Neural crest cell (in vitro differentiated cells): ENCODE measurements at regions not wholly inside any gene's neighbourhood (a gene's known extent, or its start where the extent isn't known, plus 50 kb on each side); places are given as distances from the start of the nearest gene placed in this dataset.
"Not testable (repeated sequence)": the region's sequence is repeated elsewhere in the genome, so short reads cannot be mapped to it uniquely, and the experiment has no call there.

Experiments used
- DNase-seq: peaks from one replicate; pipeline ENCODE4 v3.0.0; 2021; ENCODE audit warnings: low read depth, mixed read lengths, low spot score
- H3K27ac Mint-ChIP-seq: one replicate; pipeline ENCODE4 v1.8.0; 2021; ENCODE audit warnings: mild to moderate bottlenecking, mixed read lengths; ENCODE audit not compliant: unreplicated experiment
- H3K27me3 Mint-ChIP-seq: 2 replicates; pipeline ENCODE4 v1.8.0; 2021; ENCODE audit warnings: low read depth, mild to moderate bottlenecking, mixed read lengths
- H3K36me3 Mint-ChIP-seq: 2 replicates; pipeline ENCODE4 v1.8.0; 2021; ENCODE audit warnings: low read depth, mild to moderate bottlenecking, mixed read lengths
- H3K4me1 Mint-ChIP-seq: 2 replicates; pipeline ENCODE4 v1.8.0; 2021; ENCODE audit warnings: mixed read lengths
- H3K4me3 Mint-ChIP-seq: one replicate; pipeline ENCODE4 v1.8.0; 2021; ENCODE audit warnings: mild to moderate bottlenecking, mixed read lengths
- H3K9me3 Mint-ChIP-seq: 2 replicates; pipeline ENCODE4 v1.8.0; 2021; ENCODE audit warnings: mixed read lengths
- TF ChIP-seq, protein P1 (sequence below): fragments of 200-600 bp; sonication (generic); conservative IDR thresholded peaks from 2 replicates; pipeline ENCODE4 v1.5.0; 2021; ENCODE audit warnings: antibody characterized with exemption, mild to moderate bottlenecking

- H3K27me3 Mint-ChIP-seq = no peaks in the 10 kb centered on the region
- TF ChIP-seq, protein P1, sequence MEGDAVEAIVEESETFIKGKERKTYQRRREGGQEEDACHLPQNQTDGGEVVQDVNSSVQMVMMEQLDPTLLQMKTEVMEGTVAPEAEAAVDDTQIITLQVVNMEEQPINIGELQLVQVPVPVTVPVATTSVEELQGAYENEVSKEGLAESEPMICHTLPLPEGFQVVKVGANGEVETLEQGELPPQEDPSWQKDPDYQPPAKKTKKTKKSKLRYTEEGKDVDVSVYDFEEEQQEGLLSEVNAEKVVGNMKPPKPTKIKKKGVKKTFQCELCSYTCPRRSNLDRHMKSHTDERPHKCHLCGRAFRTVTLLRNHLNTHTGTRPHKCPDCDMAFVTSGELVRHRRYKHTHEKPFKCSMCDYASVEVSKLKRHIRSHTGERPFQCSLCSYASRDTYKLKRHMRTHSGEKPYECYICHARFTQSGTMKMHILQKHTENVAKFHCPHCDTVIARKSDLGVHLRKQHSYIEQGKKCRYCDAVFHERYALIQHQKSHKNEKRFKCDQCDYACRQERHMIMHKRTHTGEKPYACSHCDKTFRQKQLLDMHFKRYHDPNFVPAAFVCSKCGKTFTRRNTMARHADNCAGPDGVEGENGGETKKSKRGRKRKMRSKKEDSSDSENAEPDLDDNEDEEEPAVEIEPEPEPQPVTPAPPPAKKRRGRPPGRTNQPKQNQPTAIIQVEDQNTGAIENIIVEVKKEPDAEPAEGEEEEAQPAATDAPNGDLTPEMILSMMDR = no peak
- H3K9me3 Mint-ChIP-seq = no peaks in the 10 kb centered on the region
- no peak overlapping the region for H3K4me3 Mint-ChIP-seq
- H3K27ac Mint-ChIP-seq = no peak overlapping the region
- H3K36me3 Mint-ChIP-seq = no peaks in the 10 kb centered on the region
- H3K4me1 Mint-ChIP-seq = no peaks in the 10 kb centered on the region
- DNase-seq = no peak
Measured at GRCh38 chr2:193154076-193154475, 959.3 kb upstream of the TMEFF2 start.

DNA sequence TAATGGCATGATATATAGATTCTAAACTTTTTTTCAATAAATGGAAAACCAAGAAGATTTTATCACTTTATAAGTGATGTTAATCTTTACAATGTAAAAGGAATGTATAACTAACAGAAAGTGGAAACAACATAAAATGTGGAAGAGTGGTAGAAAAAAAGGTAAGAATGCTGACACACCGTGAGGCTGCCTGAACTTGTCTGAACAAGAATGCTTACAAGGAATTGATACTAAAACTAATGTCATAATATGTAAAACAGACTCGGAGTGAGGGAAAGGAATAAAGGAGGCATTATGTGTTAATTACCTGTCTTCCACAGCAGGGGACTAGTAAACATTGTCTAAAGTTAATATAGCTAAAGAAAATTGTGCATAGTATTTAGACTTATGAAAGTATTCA lies 958.8 kb upstream of the TMEFF2 start:
- Mint-ChIP-seq H3K9me3 (no peaks in the 10 kb centered on the region), H3K4me3 (no peak overlapping the region), H3K27me3 (no peaks in the 10 kb centered on the region), H3K27ac (no peak overlapping the region), H3K4me1 (no peaks in the 10 kb centered on the region), H3K36me3 (no peaks in the 10 kb centered on the region)
- no peak for DNase-seq
- TF ChIP-seq, protein P1 = no peak

GRCh38 chr2:193142467-193142866 lies 947.7 kb upstream of the TMEFF2 start:
- not testable (repeated sequence) for H3K27ac Mint-ChIP-seq, H3K36me3 Mint-ChIP-seq, H3K9me3 Mint-ChIP-seq, H3K27me3 Mint-ChIP-seq, H3K4me1 Mint-ChIP-seq, DNase-seq, H3K4me3 Mint-ChIP-seq

GRCh38 chr2:193141998-193142397 lies 947.3 kb upstream of the TMEFF2 start:
- no peak overlapping the region for H3K4me3 Mint-ChIP-seq
- H3K27ac Mint-ChIP-seq = no peak overlapping the region
- peaks cover 5% of the 10 kb centered on the region for H3K36me3 Mint-ChIP-seq
- no peaks in the 10 kb centered on the region for H3K4me1 Mint-ChIP-seq
- TF ChIP-seq, protein P1 = no peak
- no peak for DNase-seq
- H3K27me3 Mint-ChIP-seq = no peaks in the 10 kb centered on the region
- peaks cover 9% of the 10 kb centered on the region for H3K9me3 Mint-ChIP-seq

- H3K27ac Mint-ChIP-seq, H3K9me3 Mint-ChIP-seq, H3K4me3 Mint-ChIP-seq, DNase-seq, H3K4me1 Mint-ChIP-seq, H3K36me3 Mint-ChIP-seq, H3K27me3 Mint-ChIP-seq: not testable (repeated sequence)
Measured at GRCh38 chr2:193140895-193141294, 946.2 kb upstream of the TMEFF2 start.

- H3K27ac Mint-ChIP-seq = no peak overlapping the region
- DNase-seq = no peak
- TF ChIP-seq, protein P1 = no peak
- H3K27me3 Mint-ChIP-seq = no peaks in the 10 kb centered on the region
- no peaks in the 10 kb centered on the region for H3K4me1 Mint-ChIP-seq
- no peaks in the 10 kb centered on the region for H3K36me3 Mint-ChIP-seq
- H3K9me3 Mint-ChIP-seq = no peaks in the 10 kb centered on the region
- H3K4me3 Mint-ChIP-seq = no peak overlapping the region
Measured at GRCh38 chr2:193124815-193125214, 930.1 kb upstream of the TMEFF2 start.

DNA sequence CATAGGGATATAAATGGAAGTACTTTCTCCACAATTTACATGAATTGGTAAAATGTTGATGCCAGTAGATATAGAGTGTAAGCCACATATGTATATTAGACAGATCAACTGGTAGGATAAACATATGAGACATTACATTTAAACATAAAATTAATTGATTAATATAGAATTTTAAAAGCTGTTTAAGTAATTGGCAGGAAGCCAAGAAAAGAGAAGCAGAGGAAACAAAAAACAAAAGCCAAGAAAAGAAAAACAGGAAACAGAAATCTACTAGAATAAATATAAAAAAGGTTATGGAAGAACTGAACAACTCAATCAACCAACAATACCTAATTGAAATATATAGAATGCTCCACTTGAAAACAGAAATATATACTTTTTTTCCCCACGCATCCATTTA lies 920.1 kb upstream of the TMEFF2 start:
- no peaks in the 10 kb centered on the region for H3K4me1 Mint-ChIP-seq
- TF ChIP-seq, protein P1 = no peak
- H3K27ac Mint-ChIP-seq = no peak overlapping the region
- H3K27me3 Mint-ChIP-seq = no peaks in the 10 kb centered on the region
- H3K9me3 Mint-ChIP-seq = no peaks in the 10 kb centered on the region
- H3K36me3 Mint-ChIP-seq = no peaks in the 10 kb centered on the region
- H3K4me3 Mint-ChIP-seq = no peak overlapping the region
- no peak for DNase-seq
